ENCODE measurements at regions not wholly inside any gene's neighbourhood (a gene's known extent, or its start where the extent isn't known, plus 50 kb on each side); places are given as distances from the start of the nearest gene placed in this dataset.

DNA sequence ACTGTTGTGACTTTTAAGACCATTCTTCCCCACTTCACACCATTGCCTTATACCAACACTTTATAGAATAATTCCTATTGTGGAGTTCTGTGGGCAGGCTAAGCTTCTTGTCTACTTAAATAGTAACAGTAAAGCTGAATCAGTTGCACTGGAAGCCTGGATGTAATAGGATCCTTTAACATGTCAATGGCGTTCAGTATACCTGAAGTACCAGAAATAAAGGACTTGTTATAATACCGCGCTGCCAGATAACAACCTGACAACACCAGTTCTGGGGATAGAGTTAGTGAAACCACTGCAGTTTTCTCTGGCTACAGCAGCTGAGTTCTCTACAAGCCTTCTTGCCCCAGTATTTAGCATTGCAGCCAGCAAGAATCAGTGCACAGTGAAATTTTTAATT, 52.0 kb upstream of the TNFRSF19 start:
- Histone ChIP-seq H3K79me2 (no peaks in the 10 kb centered on the region), H3K36me3 (replicated peaks; ENCODE audit: insufficient read depth, low read depth) (no peaks in the 10 kb centered on the region), H3K9me3 (ENCODE audit: low read depth) (no peaks in the 10 kb centered on the region), H3K27me3 (no peaks in the 10 kb centered on the region), H3K9me2 (replicated peaks; ENCODE audit: insufficient read depth) (no peaks in the 10 kb centered on the region), H4K20me1 (ENCODE audit: insufficient read depth, poor library complexity, severe bottlenecking) (no peaks in the 10 kb centered on the region), H3K4me3 (no peak overlapping the region), H2AFZ (no peak overlapping the region), H3K27ac (no peak overlapping the region), H3K4me1 (ENCODE audit: insufficient read depth) (no peaks in the 10 kb centered on the region), H3K4me2 (no peak overlapping the region)
- no peak for DNase-seq (ENCODE audit: low spot score)
- no peak for TF ChIP-seq EZH2phosphoT487 (IDR thresholded peaks at IDR 0.05; ENCODE audit: low read depth, severe bottlenecking, unreplicated experiment)
- TF ChIP-seq EZH2 (IDR thresholded peaks at IDR 0.05; ENCODE audit: borderline replicate concordance): no peak
- TF ChIP-seq, protein P1, sequence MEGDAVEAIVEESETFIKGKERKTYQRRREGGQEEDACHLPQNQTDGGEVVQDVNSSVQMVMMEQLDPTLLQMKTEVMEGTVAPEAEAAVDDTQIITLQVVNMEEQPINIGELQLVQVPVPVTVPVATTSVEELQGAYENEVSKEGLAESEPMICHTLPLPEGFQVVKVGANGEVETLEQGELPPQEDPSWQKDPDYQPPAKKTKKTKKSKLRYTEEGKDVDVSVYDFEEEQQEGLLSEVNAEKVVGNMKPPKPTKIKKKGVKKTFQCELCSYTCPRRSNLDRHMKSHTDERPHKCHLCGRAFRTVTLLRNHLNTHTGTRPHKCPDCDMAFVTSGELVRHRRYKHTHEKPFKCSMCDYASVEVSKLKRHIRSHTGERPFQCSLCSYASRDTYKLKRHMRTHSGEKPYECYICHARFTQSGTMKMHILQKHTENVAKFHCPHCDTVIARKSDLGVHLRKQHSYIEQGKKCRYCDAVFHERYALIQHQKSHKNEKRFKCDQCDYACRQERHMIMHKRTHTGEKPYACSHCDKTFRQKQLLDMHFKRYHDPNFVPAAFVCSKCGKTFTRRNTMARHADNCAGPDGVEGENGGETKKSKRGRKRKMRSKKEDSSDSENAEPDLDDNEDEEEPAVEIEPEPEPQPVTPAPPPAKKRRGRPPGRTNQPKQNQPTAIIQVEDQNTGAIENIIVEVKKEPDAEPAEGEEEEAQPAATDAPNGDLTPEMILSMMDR (IDR thresholded peaks at IDR 0.05; ENCODE audit: poor library complexity): no peak
- 51% methylated on average over 3 of the region's 3 CpGs for WGBS (ENCODE audit: low lambda C conversion rate, missing lambda C conversion rate)
